Stimulated activated naive CD8-positive, alpha-beta T cell treated with anti-CD3 and anti-CD28 coated beads, Interleukin-15, amount 100 ng/mL, for 72 hours (primary cell): ENCODE measurements at regions not wholly inside any gene's neighbourhood (a gene's known extent, or its start where the extent isn't known, plus 50 kb on each side); places are given as distances from the start of the nearest gene placed in this dataset.
A peak's percentile ranks its signal among the peaks of the same experiment; 100 is the strongest.

ENCODE experiments used
- ATAC-seq: fragments of 150-1000 bp; cut with Tn5 transposase; 2 replicates; pipeline ENCODE4 v1.10.0; 2021; ENCODE audit warnings: mild to moderate bottlenecking, moderate library complexity
- DNase-seq, 2 donors: peaks; one replicate each; pipeline ENCODE4 v3.0.0; 2021 to 2022
- H3K27ac Mint-ChIP-seq, 2 donors: one replicate each; pipeline ENCODE4 v1.8.0; 2022; ENCODE audit warnings: mild to moderate bottlenecking in 2 of 2, mixed read lengths in 2 of 2, moderate library complexity in 2 of 2
- H3K27me3 Mint-ChIP-seq: one replicate; pipeline ENCODE4 v1.8.0; 2022; ENCODE audit warnings: mixed read lengths
- H3K4me1 Mint-ChIP-seq: one replicate; pipeline ENCODE4 v1.8.0; 2022; ENCODE audit warnings: mild to moderate bottlenecking, mixed read lengths
- H3K4me3 Mint-ChIP-seq, 2 donors: one replicate each; pipeline ENCODE4 v1.8.0; 2022; ENCODE audit warnings: mild to moderate bottlenecking in 2 of 2, mixed read lengths in 2 of 2, moderate library complexity in 1 of 2
- H3K9me3 Mint-ChIP-seq, 2 donors: one replicate each; pipeline ENCODE4 v1.8.0; 2022; ENCODE audit warnings: mixed read lengths in 2 of 2

DNA sequence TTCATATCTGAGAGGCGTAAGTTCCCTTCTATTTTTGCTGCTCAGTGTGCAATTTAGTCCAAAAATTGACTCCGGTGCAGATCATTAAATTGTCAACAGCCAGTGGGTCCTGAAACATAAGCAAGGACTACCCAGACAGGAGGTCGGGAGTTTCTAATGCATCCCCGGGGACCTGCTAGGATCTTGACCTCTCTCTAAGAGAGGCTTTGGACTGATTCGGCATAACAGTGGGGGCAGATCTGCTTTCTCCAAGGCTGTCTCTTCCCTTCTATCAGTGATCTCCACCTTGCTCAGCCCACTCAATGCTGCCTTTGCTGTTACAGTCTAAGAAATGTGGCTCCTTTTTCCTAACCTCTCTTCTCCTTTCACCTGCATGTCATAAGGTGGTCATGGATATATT lies 199.1 kb upstream of the NRP1 start:
- DNase-seq (no peak), ATAC-seq (no peak)
- H3K4me3 Mint-ChIP-seq = no peak overlapping the region
- peaks cover 11% of the 10 kb centered on the region for H3K27me3 Mint-ChIP-seq
- H3K9me3 Mint-ChIP-seq = no peaks in the 10 kb centered on the region
- no peaks in the 10 kb centered on the region for H3K4me1 Mint-ChIP-seq
- no peak overlapping the region for H3K27ac Mint-ChIP-seq

DNA sequence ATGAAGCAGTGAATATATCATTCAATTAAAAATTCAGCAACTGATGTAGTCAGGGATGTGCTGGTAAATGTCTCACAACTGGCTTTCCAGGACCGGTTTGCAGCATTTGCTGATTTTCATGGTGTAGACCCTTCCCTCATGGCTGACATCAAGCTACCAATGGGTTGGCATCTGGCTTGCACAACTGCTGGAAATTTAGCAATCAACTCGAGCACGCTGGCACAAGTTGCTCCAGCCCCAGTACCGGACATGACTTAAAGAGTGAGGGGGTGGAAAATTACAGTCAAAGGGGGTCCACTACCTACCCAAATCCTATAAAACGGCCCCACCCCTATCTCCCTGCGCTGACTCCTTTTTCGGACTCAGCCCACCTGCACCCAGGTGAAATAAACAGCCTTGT lies 198.4 kb upstream of the NRP1 start:
- peaks cover 10% of the 10 kb centered on the region for H3K27me3 Mint-ChIP-seq
- H3K9me3 Mint-ChIP-seq = no peaks in the 10 kb centered on the region
- no peaks in the 10 kb centered on the region for H3K4me1 Mint-ChIP-seq
- H3K4me3 Mint-ChIP-seq = no peak overlapping the region
- ATAC-seq = no peak
- no peak for DNase-seq
- no peak overlapping the region for H3K27ac Mint-ChIP-seq

DNA sequence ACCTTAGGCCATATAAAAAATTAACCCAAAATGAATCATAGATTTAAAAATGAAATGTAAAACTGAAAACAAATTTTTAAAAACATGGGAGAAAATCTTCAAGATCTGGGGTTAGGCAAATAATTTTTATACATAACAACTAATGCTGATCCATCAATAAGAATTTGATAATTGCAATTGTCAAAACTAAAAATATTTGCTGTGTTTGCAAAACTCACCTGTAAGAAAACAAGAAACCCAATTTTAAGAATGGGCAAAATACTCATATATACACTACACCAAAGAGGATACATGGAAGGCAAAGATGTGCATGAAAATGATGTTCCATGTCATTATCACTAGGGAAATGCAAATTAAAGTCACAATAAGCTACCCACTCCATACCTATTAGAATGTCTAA lies 194.8 kb upstream of the NRP1 start:
- H3K4me1 Mint-ChIP-seq = no peaks in the 10 kb centered on the region
- no peak for DNase-seq
- H3K9me3 Mint-ChIP-seq = no peaks in the 10 kb centered on the region
- H3K4me3 Mint-ChIP-seq = no peak overlapping the region
- no peak overlapping the region for H3K27ac Mint-ChIP-seq
- ATAC-seq = no peak
- H3K27me3 Mint-ChIP-seq = no peaks in the 10 kb centered on the region

DNA sequence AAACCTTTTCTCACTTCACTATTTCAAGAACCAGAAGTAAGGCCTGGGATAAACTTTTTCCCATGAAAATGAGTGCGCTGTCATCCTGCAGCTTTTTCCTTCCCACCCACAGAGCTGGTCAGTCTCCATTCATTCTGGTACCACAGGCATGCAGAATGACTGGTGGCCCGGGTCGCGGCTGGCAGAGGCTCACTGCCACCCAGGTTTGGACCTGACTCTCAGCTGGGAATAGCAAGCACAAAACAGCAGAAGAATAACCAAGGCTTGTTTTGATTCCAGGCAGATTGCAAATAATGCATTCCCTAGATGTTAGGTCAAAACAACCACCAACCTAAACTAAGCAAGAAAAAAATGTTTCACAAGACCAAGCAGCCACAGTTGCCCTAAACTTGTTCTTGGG lies 190.5 kb upstream of the NRP1 start:
- Mint-ChIP-seq H3K9me3 (no peaks in the 10 kb centered on the region), H3K4me1 (no peaks in the 10 kb centered on the region), H3K4me3 (no peak overlapping the region), H3K27me3 (peaks cover 30% of the 10 kb centered on the region), H3K27ac (no peak overlapping the region)
- DNase-seq (no peak), ATAC-seq (no peak)

DNA sequence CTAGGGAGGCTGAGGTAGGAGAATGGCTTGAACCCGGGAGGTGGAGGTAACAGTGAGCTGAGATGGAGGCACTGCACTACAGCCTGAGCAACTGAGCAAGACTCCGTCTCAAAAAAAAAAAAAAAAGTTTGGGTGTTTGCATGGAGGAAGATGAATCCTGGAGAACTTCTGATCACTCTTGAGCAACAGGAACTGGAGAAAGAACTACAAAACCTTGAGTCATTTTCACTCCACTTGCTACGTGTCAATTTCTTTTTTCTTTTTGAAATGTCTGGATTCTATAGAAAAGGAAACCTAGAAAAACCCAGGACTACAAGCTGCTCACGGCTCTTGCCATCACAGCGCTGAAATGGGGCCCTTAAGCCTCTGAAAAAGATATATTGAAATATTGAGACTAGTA lies 189.6 kb upstream of the NRP1 start:
- H3K9me3 Mint-ChIP-seq = no peaks in the 10 kb centered on the region
- no peak for ATAC-seq
- no peaks in the 10 kb centered on the region for H3K4me1 Mint-ChIP-seq
- no peak overlapping the region for H3K27ac Mint-ChIP-seq
- H3K27me3 Mint-ChIP-seq = peaks cover 35% of the 10 kb centered on the region
- no peak for DNase-seq
- H3K4me3 Mint-ChIP-seq = no peak overlapping the region

DNA sequence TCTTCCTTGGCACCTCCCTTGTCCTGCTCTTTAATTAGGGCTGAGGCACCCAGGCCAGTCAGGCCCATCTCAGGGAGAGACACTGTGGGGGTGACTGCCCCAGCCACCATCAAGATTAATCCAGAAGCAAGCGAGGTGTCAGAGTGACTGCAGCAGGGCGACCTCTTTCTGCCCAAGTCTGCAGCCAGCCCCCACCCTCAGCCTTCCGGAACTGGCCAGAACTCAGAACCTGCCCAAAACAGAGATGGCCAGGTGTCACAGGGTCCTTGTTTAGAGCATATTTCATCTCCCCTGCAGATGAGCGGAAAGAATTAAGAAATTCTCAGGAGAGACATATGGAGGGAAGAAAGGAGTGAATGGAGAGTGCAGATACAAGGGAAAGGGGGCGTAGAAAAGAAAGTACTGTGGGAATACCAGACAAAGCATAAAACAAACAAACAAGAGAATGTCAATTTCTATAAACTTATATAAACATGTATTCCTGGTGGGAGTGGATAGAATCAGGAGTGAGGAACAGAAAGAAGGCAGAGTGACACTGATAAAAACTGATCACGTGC lies 188.8 kb upstream of the NRP1 start:
- peaks cover 42% of the 10 kb centered on the region for H3K27me3 Mint-ChIP-seq
- ATAC-seq = no peak

DNA sequence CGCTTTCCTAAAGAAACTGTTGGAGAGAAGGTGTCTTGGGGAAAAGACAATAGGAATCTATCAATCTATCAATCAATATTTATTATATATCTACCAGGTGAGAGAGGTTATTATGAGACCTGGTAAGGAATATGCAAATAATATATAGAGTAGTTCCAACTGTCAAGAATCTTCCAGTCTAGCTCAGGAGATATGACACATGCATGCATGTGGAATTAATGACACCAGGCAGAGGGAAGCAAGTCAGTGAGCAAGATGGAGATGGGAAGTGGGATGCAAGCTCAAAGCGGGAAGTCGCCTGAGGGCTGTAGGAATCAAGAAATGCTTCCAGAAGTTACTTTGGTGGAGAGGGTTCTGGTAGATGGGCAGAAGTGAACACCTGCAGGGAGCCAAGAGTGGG lies 187.4 kb upstream of the NRP1 start:
- H3K27ac Mint-ChIP-seq = no peak overlapping the region
- H3K9me3 Mint-ChIP-seq = no peaks in the 10 kb centered on the region
- no peak overlapping the region for H3K4me3 Mint-ChIP-seq
- H3K4me1 Mint-ChIP-seq = no peaks in the 10 kb centered on the region
- H3K27me3 Mint-ChIP-seq = peaks cover 44% of the 10 kb centered on the region
- ATAC-seq (no peak), DNase-seq (no peak)

More for the DNA sequence above, 188.8 kb upstream of the NRP1 start:
- no peak for DNase-seq
- no peaks in the 10 kb centered on the region for H3K9me3 Mint-ChIP-seq
- no peak overlapping the region for H3K27ac Mint-ChIP-seq
- no peaks in the 10 kb centered on the region for H3K4me1 Mint-ChIP-seq
- no peak overlapping the region for H3K4me3 Mint-ChIP-seq

DNA sequence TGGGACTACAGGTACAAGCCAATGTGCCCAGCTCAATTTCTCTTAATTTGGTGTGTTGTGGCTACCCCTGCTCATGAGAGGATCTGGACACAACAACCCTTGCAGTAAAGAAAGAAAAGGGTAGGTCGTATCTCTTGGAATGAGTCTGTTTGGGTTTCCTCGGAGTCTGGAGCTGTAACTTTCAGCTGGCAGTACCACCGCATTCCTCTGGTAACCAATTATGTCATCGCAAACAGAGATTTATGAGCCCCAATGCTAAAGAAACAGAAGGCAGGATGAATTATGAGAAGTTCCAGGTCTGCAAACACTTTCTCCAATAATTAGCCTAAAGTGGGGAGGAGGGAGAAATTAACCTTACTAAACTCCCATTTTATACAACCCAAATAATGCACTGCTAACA lies 186.6 kb upstream of the NRP1 start:
- Mint-ChIP-seq H3K4me1 (no peaks in the 10 kb centered on the region), H3K27me3 (peaks cover 44% of the 10 kb centered on the region)

DNA sequence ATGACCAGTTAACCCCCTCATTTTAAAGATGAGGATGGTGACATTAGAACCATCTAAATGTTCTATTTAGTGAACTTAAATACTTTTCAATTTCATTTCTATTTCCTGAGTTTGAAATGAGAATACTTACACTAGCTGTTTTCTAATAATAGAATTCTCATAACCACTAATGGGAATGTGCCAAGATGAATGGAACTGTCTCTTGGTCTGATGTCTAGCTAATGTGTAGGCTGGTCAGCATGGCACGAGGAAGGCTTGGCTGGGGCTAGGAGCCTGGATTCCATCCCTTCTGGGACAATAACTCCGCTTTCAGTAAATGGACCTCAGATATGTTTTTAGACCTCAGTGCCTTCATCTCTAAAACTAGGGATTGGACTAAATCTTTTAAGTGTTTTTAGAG lies 185.8 kb upstream of the NRP1 start:
- Mint-ChIP-seq H3K4me1 (no peaks in the 10 kb centered on the region), H3K27me3 (peaks cover 44% of the 10 kb centered on the region), H3K4me3 (no peak overlapping the region), H3K9me3 (no peaks in the 10 kb centered on the region), H3K27ac (no peak overlapping the region)
- no peak for ATAC-seq
- DNase-seq = no peak

More for the DNA sequence above, 186.6 kb upstream of the NRP1 start:
- ATAC-seq (no peak), DNase-seq (no peak)
- Mint-ChIP-seq H3K9me3 (no peaks in the 10 kb centered on the region), H3K4me3 (no peak overlapping the region), H3K27ac (no peak overlapping the region)

DNA sequence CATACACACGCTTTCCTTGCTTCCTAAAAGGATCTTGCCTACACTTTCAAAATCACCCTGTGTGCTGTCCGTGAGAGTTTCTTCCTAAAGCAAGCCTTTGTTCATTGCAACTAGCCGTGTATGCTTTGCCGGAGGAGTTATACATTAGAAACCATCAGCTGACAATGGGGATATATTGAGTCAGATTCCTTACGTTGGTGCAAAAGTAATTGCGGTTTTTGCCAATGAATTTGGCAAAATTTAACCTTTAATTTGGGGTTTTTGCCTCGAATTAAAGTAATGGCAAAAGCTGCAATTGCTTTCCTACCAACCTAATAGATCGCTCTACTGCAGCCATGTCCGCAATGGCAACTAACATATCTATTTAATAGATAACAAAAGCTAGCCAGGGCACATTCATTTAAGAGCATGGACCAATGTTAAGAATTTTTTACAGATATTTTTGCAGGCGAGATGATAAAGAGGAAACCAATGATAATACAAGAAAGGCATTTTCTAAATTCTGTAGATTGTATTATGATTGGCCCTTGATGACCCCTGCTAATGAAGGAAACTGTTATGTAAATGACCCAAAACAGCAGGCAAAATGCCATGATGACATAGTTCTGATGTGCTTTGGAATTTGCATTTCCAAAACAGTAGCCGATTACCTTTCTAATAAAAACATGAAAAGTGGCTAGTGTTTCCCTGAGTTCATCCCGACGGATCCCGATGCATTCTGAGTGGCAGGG lies 184.8 kb upstream of the NRP1 start:
- no peaks in the 10 kb centered on the region for H3K9me3 Mint-ChIP-seq
- no peak overlapping the region for H3K4me3 Mint-ChIP-seq
- DNase-seq (no peak), ATAC-seq (no peak)
- H3K4me1 Mint-ChIP-seq = no peaks in the 10 kb centered on the region
- no peak overlapping the region for H3K27ac Mint-ChIP-seq
- H3K27me3 Mint-ChIP-seq = peaks cover 44% of the 10 kb centered on the region

DNA sequence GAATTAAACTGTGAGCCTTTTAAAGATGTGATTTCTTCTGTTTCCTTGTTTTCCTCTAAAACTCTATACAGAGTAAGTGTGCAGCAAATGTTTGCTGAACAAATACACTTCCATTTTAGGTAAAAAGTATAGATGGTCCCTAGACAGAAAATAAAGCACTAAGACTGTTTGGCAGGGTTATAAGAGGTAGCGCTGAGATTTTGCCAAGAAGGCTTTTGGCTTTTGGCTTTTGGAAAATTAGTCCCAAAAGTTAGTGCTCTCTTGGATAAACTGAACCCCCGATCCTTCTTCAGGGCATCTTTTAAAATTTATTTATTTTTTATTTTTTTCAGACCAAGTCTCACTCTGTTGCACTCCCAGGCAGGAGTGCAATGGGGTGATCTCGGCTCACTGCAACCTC lies 175.7 kb upstream of the NRP1 start:
- no peaks in the 10 kb centered on the region for H3K27me3 Mint-ChIP-seq

DNA sequence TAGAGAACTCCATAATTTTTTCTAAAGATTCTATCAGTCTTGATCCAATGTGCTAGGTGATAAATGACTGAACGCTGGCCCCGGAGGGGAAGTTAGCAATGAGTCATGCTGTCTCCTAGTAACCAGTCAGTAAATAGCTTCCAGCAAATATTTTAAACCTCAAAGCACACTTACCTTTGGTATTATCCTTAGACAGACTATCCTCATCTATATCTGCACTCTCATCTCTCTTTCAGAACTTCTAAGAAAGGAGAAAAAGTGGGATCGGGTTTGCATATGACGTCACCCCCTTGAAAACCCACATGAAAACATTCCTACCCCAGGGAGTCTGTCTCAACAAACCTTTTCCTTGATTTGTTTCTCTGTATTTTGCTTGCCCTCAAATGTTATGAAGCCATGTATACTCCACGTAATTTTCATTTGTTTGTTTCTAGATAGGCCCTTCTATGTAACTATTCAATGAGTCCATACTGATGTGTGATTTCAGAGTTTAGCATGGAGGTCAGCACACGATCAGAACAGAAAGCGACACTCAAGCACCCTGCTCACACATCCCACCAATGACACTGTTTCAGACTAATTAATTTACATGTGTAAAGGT lies 174.9 kb upstream of the NRP1 start:
- DNase-seq (peak; percentile 10 to 52), ATAC-seq (peak; percentile 90)
- Mint-ChIP-seq H3K27ac (peak overlapping the region in 1 of 2 donors; percentile 86), H3K9me3 (no peaks in the 10 kb centered on the region), H3K27me3 (peaks cover 8% of the 10 kb centered on the region), H3K4me1 (peaks cover 9% of the 10 kb centered on the region), H3K4me3 (no peak overlapping the region)

More for the DNA sequence above, 175.7 kb upstream of the NRP1 start:
- Mint-ChIP-seq H3K27ac (no peak overlapping the region), H3K4me1 (peaks cover 9% of the 10 kb centered on the region), H3K9me3 (no peaks in the 10 kb centered on the region), H3K4me3 (no peak overlapping the region)
- ATAC-seq (no peak), DNase-seq (no peak)

DNA sequence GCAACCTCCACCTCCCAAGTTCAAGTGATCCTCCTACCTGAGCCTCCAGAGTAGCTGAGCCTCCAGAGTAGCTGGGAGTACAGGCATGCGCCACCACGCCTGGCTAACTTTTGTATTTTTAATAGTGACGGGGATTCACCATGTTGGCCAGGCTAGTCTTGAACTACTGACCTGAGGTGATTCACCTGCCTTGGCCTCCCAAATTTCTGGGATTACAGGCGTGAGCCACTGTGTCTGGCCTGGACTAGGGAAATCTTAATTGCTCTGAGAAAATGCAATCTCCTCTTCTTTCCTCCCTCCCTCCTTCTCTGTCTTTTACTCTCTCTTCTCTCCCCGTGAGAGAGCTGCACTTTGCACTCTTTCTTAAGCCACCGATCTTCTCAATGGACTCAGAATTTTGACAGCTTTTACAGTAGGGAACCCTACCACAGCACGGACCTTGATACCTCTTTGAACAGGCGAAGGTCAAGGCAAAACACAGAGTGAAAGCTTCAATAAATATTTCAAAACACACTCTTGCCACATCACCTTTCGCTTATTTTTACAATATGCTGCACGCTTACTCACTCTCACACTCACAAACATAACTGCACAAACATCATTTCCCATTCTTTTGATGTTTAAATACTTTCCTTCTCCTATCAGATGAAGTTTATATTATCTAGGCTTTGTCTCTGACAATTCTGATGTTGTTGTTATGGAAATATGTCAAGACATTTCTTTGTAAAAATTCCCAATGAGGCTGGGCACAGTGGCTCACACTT lies 173.4 kb upstream of the NRP1 start:
- H3K27me3 Mint-ChIP-seq = peaks cover 19% of the 10 kb centered on the region
- ATAC-seq = no peak
- DNase-seq = no peak
- peaks cover 9% of the 10 kb centered on the region for H3K4me1 Mint-ChIP-seq
- H3K9me3 Mint-ChIP-seq = no peaks in the 10 kb centered on the region
- H3K27ac Mint-ChIP-seq = peak overlapping the region in 1 of 2 donors; percentile 15
- H3K4me3 Mint-ChIP-seq = no peak overlapping the region

DNA sequence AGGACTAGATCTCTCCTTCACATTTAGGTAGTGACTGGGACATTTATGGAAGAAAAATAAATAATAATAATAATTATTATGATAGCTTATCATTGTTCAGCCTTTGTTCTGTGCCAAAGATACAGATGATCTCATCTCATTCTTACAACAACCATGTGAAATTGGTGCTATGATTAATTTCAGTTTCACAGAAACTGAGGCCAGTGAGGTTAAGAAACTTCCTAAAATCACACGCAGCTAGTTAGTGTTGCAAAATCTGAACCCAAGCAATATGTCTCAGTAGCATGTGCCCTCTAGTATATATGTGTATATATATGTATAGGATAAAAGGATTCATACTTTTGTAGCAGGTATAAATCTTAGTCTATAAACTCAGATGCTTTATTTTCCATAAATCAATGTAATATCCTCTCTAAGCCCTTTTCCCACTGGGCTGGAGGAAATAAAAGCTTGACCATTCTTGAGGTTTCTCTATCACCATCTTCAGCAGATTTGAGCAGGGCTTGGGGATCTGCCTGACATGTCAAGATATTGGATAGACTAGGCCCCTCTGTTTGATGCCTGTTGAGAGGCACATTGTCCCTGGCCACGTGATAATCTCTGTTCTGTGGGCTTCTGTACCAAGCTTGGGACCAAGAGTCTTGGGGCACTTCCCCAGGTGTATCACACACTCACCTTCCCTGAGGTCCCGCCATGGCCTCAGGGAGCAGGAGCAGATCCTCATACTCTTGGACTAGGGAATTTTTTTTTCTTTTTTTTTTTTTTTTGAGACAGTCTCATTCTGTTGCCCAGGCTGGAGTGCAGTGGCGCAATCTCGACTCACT lies 172.6 kb upstream of the NRP1 start:
- Mint-ChIP-seq H3K27ac (no peak overlapping the region), H3K4me3 (no peak overlapping the region), H3K9me3 (peaks cover 0 to 7% of the 10 kb centered on the region in 2 donors), H3K4me1 (peaks cover 9% of the 10 kb centered on the region), H3K27me3 (peaks cover 27% of the 10 kb centered on the region)
- DNase-seq (no peak), ATAC-seq (peak; percentile 75)

DNA sequence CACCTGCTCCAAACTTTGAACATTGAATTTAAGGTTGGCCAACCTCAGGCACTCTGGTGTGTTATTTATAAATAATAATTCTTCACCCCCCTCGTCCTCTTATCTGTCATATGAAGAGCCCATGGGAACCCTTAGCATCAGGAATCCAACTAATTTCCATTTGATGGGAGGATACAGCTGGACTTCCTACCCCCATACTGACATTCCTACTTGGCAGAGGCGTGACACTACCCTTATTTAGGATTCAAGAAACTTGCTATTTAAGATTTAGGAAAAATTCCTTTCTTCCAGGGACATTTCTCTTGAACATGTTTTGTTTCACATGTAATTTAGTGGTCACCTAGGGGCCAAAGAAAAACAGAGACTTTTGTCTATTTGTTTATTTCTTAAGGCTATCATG lies 171.9 kb upstream of the NRP1 start:
- no peak for ATAC-seq
- H3K9me3 Mint-ChIP-seq = peaks cover 0 to 8% of the 10 kb centered on the region in 2 donors
- H3K4me3 Mint-ChIP-seq = no peak overlapping the region

More for the DNA sequence above, 171.9 kb upstream of the NRP1 start:
- H3K27ac Mint-ChIP-seq = peak overlapping the region in 1 of 2 donors; percentile 69
- DNase-seq = no peak
- H3K27me3 Mint-ChIP-seq = peaks cover 34% of the 10 kb centered on the region
- peaks cover 9% of the 10 kb centered on the region for H3K4me1 Mint-ChIP-seq
